Amniotic epithelial cell (primary cell): ENCODE measurements at regions not wholly inside any gene's neighbourhood (a gene's known extent, or its start where the extent isn't known, plus 50 kb on each side); places are given as distances from the start of the nearest gene placed in this dataset.

Experiments
- DNase-seq: peaks from one replicate; pipeline ENCODE4 v3.0.0-alpha.2; 2010; ENCODE audit warnings: low read depth

GRCh38 chr6:157756708-157757429 is 66.2 kb upstream of the SNX9 start:
- DNase-seq: peak; percentile 72

- DNase-seq: no peak
These were observed 65.3 kb upstream of the SNX9 start for GRCh38 chr6:157757430-157758403.

GRCh38 chr6:157758516-157759023 is 64.5 kb upstream of the SNX9 start:
- no peak for DNase-seq

GRCh38 chr6:157759028-157759427 is 64.0 kb upstream of the SNX9 start:
- no peak for DNase-seq

GRCh38 chr6:157760137-157760536 is 62.9 kb upstream of the SNX9 start:
- DNase-seq: no peak

GRCh38 chr6:157760589-157761330 is 62.3 kb upstream of the SNX9 start:
- DNase-seq: peak; percentile 93

GRCh38 chr6:157761331-157761921 is 61.6 kb upstream of the SNX9 start:
- DNase-seq: peak; percentile 75

GRCh38 chr6:157761926-157762325 is 61.1 kb upstream of the SNX9 start:
- DNase-seq: no peak

GRCh38 chr6:157762636-157763035 is 60.4 kb upstream of the SNX9 start:
- DNase-seq: no peak

GRCh38 chr6:157763129-157763903 is 59.7 kb upstream of the SNX9 start:
- DNase-seq: peak; percentile 86

- DNase-seq: no peak
These were observed 59.2 kb upstream of the SNX9 start for GRCh38 chr6:157763904-157764177.

GRCh38 chr6:157764178-157765068 is 58.6 kb upstream of the SNX9 start:
- DNase-seq: peak; percentile 99

- no peak for DNase-seq
These were observed 55.9 kb upstream of the SNX9 start for GRCh38 chr6:157766901-157767774.

- no peak for DNase-seq
These were observed 55.3 kb upstream of the SNX9 start for GRCh38 chr6:157767775-157768156.

- no peak for DNase-seq
These were observed 54.7 kb upstream of the SNX9 start for GRCh38 chr6:157768304-157768703.

GRCh38 chr6:157768863-157769551 is 54.0 kb upstream of the SNX9 start:
- no peak for DNase-seq

GRCh38 chr6:157769776-157770426 is 53.1 kb upstream of the SNX9 start:
- DNase-seq: no peak

- no peak for DNase-seq
These were observed 52.1 kb upstream of the SNX9 start for GRCh38 chr6:157770946-157771345.
